ENCODE measurements at regions not wholly inside any gene's neighbourhood (a gene's known extent, or its start where the extent isn't known, plus 50 kb on each side); places are given as distances from the start of the nearest gene placed in this dataset.
A peak's percentile ranks its signal among the peaks of the same experiment; 100 is the strongest.

DNA sequence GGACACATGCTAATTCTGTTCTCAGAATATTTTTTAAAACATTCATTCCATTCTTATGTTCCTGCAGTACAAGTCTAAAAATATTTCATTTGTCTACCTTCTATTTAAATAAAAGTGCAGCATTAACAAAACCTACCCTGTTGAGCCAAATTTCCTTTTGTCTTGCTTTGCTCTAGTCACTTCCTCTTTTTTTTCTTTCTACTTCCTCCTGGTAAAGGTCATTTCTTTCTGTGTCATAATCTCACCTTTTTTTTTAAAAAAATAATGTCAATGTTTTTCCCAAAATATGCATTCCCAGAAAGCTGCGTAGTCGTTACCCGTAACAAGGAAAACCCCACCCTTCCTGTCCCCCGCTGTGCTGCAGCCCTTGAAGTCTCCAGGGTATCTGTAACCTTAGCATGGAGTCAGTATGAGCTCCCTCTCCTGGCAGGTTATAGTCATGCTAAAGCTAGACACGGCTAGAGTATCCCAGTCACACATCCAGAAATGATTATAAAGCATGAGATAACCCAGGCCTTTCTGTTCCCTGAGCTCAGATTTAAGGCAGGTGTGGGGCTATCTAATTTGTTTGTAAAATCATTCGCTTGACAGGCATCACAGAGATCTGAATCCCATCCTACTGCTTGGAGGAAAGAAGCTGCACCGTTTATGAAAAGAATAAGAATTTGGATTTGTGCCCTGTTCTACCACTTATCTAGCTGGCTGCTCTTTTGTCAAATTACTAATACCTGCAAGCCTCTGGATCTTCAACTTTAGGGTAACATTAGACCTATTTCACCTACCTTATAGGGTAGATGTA, 51.1 kb upstream of the EED start:
- no peaks in the 10 kb centered on the region for H3K36me3 Mint-ChIP-seq (ENCODE audit: low read depth)
- H3K4me3 Mint-ChIP-seq: no peak overlapping the region
- no peak overlapping the region for H3K27ac Mint-ChIP-seq (ENCODE audit: unreplicated experiment)
- H3K27me3 Mint-ChIP-seq (ENCODE audit: low read depth): peaks cover 3% of the 10 kb centered on the region
- TF ChIP-seq, protein P1, sequence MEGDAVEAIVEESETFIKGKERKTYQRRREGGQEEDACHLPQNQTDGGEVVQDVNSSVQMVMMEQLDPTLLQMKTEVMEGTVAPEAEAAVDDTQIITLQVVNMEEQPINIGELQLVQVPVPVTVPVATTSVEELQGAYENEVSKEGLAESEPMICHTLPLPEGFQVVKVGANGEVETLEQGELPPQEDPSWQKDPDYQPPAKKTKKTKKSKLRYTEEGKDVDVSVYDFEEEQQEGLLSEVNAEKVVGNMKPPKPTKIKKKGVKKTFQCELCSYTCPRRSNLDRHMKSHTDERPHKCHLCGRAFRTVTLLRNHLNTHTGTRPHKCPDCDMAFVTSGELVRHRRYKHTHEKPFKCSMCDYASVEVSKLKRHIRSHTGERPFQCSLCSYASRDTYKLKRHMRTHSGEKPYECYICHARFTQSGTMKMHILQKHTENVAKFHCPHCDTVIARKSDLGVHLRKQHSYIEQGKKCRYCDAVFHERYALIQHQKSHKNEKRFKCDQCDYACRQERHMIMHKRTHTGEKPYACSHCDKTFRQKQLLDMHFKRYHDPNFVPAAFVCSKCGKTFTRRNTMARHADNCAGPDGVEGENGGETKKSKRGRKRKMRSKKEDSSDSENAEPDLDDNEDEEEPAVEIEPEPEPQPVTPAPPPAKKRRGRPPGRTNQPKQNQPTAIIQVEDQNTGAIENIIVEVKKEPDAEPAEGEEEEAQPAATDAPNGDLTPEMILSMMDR (conservative IDR thresholded peaks at IDR 0.05): peak; percentile 79
- DNase-seq (ENCODE audit: low read depth, low spot score): peak; percentile 37
- H3K4me1 Mint-ChIP-seq: peaks cover 6% of the 10 kb centered on the region
- no peaks in the 10 kb centered on the region for H3K9me3 Mint-ChIP-seq

DNA sequence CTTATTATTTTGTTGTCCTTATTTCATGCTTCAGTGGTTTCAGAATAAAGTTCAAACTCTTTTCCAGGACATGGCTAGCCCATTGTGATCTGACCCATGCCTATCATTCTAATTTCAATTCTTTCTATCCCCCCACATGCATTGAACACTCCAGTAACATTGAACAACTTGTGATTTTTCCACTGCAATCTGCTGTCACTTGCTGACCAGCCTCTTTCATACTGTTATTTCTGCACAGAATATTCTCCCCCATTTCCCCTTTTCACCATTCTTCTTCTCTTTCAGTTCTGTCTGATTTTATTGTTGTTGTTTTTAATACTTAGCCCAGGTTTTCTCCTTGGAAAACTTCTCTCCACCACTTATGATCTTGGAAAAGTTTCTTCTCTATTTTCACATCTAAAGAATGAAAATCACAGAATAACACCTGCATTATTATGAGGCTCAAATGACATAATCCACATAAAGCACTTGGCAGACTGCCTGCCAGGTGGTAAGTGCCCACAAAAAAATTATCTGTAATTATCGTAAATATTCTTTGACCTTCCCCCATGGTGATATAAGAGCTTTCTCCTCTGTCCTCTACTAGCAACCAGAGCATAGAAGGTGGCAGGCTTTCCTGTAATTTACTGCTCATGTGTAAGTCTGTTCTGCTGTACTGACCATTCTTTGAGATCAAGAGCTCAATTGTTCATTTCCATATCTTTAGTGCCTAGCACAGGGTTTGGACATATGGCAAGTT, 51.9 kb upstream of the EED start:
- Mint-ChIP-seq H3K4me3 (no peak overlapping the region), H3K4me1 (peaks cover 6% of the 10 kb centered on the region), H3K27me3 (ENCODE audit: low read depth) (peaks cover 3% of the 10 kb centered on the region), H3K9me3 (no peaks in the 10 kb centered on the region), H3K27ac (ENCODE audit: unreplicated experiment) (no peak overlapping the region), H3K36me3 (ENCODE audit: low read depth) (no peaks in the 10 kb centered on the region)
- no peak for DNase-seq (ENCODE audit: low read depth, low spot score)
- TF ChIP-seq, protein P1 (conservative IDR thresholded peaks at IDR 0.05): no peak

DNA sequence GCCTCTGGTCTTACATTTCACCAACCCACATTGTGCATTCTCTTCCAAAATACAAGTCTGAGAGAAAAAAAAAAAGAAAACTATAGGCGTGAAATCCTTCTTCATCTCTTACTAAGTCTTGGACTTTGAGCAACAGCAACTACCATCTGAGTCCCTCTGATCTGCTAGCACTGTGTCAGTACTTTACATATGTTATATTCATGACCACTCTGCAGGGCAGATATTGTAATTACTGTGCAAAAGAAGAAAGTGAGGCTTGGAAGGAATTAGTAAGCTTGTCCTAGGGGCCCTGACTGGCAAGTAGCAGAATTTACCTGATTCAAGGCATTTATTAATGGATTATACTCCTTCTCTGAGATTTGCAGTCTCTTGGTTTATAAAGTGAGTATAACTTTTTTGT, 52.7 kb upstream of the EED start:
- Mint-ChIP-seq H3K4me1 (peaks cover 6% of the 10 kb centered on the region), H3K9me3 (no peaks in the 10 kb centered on the region)

DNA sequence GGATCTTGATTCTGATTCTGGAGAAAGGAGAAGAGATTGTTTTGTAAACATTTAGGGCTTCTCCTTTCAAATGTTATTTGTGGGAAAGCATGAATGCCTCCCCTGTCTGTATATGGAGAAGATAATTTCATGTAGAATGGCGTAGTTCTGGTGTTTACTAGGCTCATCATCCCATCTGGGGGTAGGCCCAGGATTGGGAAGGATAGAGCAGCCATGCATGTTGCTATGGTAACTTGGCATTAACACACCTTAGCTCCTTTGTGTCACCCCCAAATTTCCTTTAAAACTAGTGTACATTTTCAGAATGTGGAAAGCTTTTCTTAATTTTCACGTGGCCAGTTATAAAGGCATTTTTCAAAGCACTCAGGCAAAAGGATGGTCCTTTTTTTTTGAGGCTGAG, 57.5 kb upstream of the EED start:
- no peaks in the 10 kb centered on the region for H3K27me3 Mint-ChIP-seq (ENCODE audit: low read depth)
- no peak overlapping the region for H3K4me3 Mint-ChIP-seq
- H3K4me1 Mint-ChIP-seq: no peaks in the 10 kb centered on the region
- H3K9me3 Mint-ChIP-seq: no peaks in the 10 kb centered on the region
- no peak overlapping the region for H3K27ac Mint-ChIP-seq (ENCODE audit: unreplicated experiment)
- H3K36me3 Mint-ChIP-seq (ENCODE audit: low read depth): no peaks in the 10 kb centered on the region
- TF ChIP-seq, protein P1 (conservative IDR thresholded peaks at IDR 0.05): no peak
- no peak for DNase-seq (ENCODE audit: low read depth, low spot score)

More for the DNA sequence above, 52.7 kb upstream of the EED start:
- peaks cover 1% of the 10 kb centered on the region for H3K27me3 Mint-ChIP-seq (ENCODE audit: low read depth)
- TF ChIP-seq, protein P1 (conservative IDR thresholded peaks at IDR 0.05): no peak
- no peak for DNase-seq (ENCODE audit: low read depth, low spot score)
- no peaks in the 10 kb centered on the region for H3K36me3 Mint-ChIP-seq (ENCODE audit: low read depth)
- no peak overlapping the region for H3K27ac Mint-ChIP-seq (ENCODE audit: unreplicated experiment)
- no peak overlapping the region for H3K4me3 Mint-ChIP-seq

DNA sequence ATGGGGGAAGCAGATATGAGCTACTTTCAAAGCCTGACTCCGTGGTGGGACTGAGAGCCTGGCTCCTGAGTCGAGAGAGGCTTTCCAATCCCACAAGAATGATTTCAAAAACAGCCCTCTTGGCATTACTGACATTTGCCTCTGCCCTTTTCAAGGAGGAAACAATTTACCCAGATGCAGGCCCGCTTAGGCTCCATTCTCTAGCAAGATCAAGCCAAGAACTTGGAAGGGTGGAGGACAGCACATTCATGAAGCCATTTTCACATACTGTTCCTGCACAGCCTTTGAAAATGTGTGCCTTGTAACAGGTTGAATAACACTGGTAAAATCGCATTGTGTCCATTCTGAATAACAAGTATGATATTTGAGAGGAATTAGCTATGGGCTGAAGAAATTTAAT, 58.2 kb upstream of the EED start:
- Mint-ChIP-seq H3K27ac (ENCODE audit: unreplicated experiment) (no peak overlapping the region), H3K27me3 (ENCODE audit: low read depth) (no peaks in the 10 kb centered on the region), H3K4me1 (no peaks in the 10 kb centered on the region), H3K36me3 (ENCODE audit: low read depth) (no peaks in the 10 kb centered on the region), H3K9me3 (no peaks in the 10 kb centered on the region), H3K4me3 (no peak overlapping the region)
- DNase-seq (ENCODE audit: low read depth, low spot score): no peak
- TF ChIP-seq, protein P1 (conservative IDR thresholded peaks at IDR 0.05): no peak
